ENCODE measurements at regions not wholly inside any gene's neighbourhood (a gene's known extent, or its start where the extent isn't known, plus 50 kb on each side); places are given as distances from the start of the nearest gene placed in this dataset.

GRCh38 chr18:44386401-44386800 lies 294.3 kb upstream of the SETBP1 start:
- H3K27me3 ChIP-seq (ENCODE audit: control insufficient read depth, insufficient read depth, low read length): no peaks in the 10 kb centered on the region
- TF ChIP-seq CTCF (IDR thresholded peaks at IDR 0.05; ENCODE audit: insufficient read depth, low read length, poor library complexity, severe bottlenecking): no peak
- H3K4me3 ChIP-seq (ENCODE audit: low read depth, low read length): no peak overlapping the region
- no peaks in the 10 kb centered on the region for H3K36me3 ChIP-seq (ENCODE audit: control insufficient read depth, insufficient read depth, low read length)
- DNase-seq (ENCODE audit: low read depth): no peak

GRCh38 chr18:44388329-44388728 lies 292.4 kb upstream of the SETBP1 start:
- no peak for DNase-seq (ENCODE audit: low read depth)
- Histone ChIP-seq H3K27me3 (ENCODE audit: control insufficient read depth, insufficient read depth, low read length) (no peaks in the 10 kb centered on the region), H3K36me3 (ENCODE audit: control insufficient read depth, insufficient read depth, low read length) (no peaks in the 10 kb centered on the region), H3K4me3 (ENCODE audit: low read depth, low read length) (no peak overlapping the region)
- TF ChIP-seq CTCF (IDR thresholded peaks at IDR 0.05; ENCODE audit: insufficient read depth, low read length, poor library complexity, severe bottlenecking): no peak

GRCh38 chr18:44392933-44393332 lies 287.8 kb upstream of the SETBP1 start:
- no peak for DNase-seq (ENCODE audit: low read depth)
- no peak for TF ChIP-seq CTCF (IDR thresholded peaks at IDR 0.05; ENCODE audit: insufficient read depth, low read length, poor library complexity, severe bottlenecking)
- no peak overlapping the region for H3K4me3 ChIP-seq (ENCODE audit: low read depth, low read length)
- H3K36me3 ChIP-seq (ENCODE audit: control insufficient read depth, insufficient read depth, low read length): no peaks in the 10 kb centered on the region
- no peaks in the 10 kb centered on the region for H3K27me3 ChIP-seq (ENCODE audit: control insufficient read depth, insufficient read depth, low read length)

- Histone ChIP-seq H3K36me3 (ENCODE audit: control insufficient read depth, insufficient read depth, low read length) (no peaks in the 10 kb centered on the region), H3K4me3 (ENCODE audit: low read depth, low read length) (no peak overlapping the region), H3K27me3 (ENCODE audit: control insufficient read depth, insufficient read depth, low read length) (no peaks in the 10 kb centered on the region)
- no peak for TF ChIP-seq CTCF (IDR thresholded peaks at IDR 0.05; ENCODE audit: insufficient read depth, low read length, poor library complexity, severe bottlenecking)
- DNase-seq (ENCODE audit: low read depth): no peak
Measured at GRCh38 chr18:44393406-44393805, 287.3 kb upstream of the SETBP1 start.

- Histone ChIP-seq H3K4me3 (ENCODE audit: low read depth, low read length) (no peak overlapping the region), H3K36me3 (ENCODE audit: control insufficient read depth, insufficient read depth, low read length) (no peaks in the 10 kb centered on the region), H3K27me3 (ENCODE audit: control insufficient read depth, insufficient read depth, low read length) (no peaks in the 10 kb centered on the region)
- no peak for DNase-seq (ENCODE audit: low read depth)
- TF ChIP-seq CTCF (IDR thresholded peaks at IDR 0.05; ENCODE audit: insufficient read depth, low read length, poor library complexity, severe bottlenecking): no peak
Measured at GRCh38 chr18:44396550-44396949, 284.1 kb upstream of the SETBP1 start.

GRCh38 chr18:44409071-44409470 lies 271.6 kb upstream of the SETBP1 start:
- Histone ChIP-seq H3K36me3 (ENCODE audit: control insufficient read depth, insufficient read depth, low read length) (no peaks in the 10 kb centered on the region), H3K4me3 (ENCODE audit: low read depth, low read length) (no peak overlapping the region), H3K27me3 (ENCODE audit: control insufficient read depth, insufficient read depth, low read length) (no peaks in the 10 kb centered on the region)
- TF ChIP-seq CTCF (IDR thresholded peaks at IDR 0.05; ENCODE audit: insufficient read depth, low read length, poor library complexity, severe bottlenecking): no peak
- DNase-seq (ENCODE audit: low read depth): no peak

All from kidney epithelial cell (primary cell).